Right lobe of liver (tissue), 4 donors: ENCODE measurements at regions not wholly inside any gene's neighbourhood (a gene's known extent, or its start where the extent isn't known, plus 50 kb on each side); places are given as distances from the start of the nearest gene placed in this dataset.
"Not testable (repeated sequence)": the region's sequence is repeated elsewhere in the genome, so short reads cannot be mapped to it uniquely, and the experiment has no call there.

Source experiments
- POLR2A ChIP-seq: fragments of 450-650 bp; IDR thresholded peaks from one replicate; pipeline ENCODE4 v1.6.1; 2017; ENCODE audit warnings: antibody characterized with exemption, mild to moderate bottlenecking
- TF ChIP-seq, protein P1 (sequence below), 4 donors: fragments of 200-600 bp in 3 of 4; fragments of 450-650 bp in 1 of 4; IDR thresholded peaks; one replicate each; pipeline versions ENCODE4 v1.5.1 to v1.8.0; 2016 to 2022; ENCODE audit warnings: antibody characterized with exemption in 4 of 4, mild to moderate bottlenecking in 2 of 4
- donor health status: DM: no; HTN: no; CAD: no.
- donor health status: DM: no; HTN: no; CAD: no.
- donor health status: DM: no; HTN: yes; CAD: no.

DNA sequence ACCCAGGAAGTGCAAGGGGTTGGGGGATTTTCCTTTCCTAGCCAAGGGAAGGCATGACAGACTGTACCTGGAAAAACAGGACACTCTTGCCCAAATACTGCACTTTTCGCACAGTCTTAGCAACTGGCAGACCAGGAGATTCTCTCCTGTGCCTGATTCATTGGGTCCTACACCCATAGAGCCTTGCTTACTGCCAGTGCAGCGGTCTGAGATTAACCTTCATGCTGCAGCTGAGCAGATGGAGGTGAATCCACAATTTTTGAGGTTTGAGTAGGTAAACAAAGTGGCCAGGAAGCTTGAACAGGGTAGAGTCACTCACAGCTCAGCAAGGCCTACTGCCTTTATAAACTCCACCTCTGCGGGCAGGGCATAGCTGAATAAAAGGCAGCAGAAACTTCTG is 1497.6 kb downstream of the FOXD4L5 start:
- TF ChIP-seq, protein P1, sequence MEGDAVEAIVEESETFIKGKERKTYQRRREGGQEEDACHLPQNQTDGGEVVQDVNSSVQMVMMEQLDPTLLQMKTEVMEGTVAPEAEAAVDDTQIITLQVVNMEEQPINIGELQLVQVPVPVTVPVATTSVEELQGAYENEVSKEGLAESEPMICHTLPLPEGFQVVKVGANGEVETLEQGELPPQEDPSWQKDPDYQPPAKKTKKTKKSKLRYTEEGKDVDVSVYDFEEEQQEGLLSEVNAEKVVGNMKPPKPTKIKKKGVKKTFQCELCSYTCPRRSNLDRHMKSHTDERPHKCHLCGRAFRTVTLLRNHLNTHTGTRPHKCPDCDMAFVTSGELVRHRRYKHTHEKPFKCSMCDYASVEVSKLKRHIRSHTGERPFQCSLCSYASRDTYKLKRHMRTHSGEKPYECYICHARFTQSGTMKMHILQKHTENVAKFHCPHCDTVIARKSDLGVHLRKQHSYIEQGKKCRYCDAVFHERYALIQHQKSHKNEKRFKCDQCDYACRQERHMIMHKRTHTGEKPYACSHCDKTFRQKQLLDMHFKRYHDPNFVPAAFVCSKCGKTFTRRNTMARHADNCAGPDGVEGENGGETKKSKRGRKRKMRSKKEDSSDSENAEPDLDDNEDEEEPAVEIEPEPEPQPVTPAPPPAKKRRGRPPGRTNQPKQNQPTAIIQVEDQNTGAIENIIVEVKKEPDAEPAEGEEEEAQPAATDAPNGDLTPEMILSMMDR (IDR thresholded peaks at IDR 0.05): not testable (repeated sequence)
- not testable (repeated sequence) for TF ChIP-seq POLR2A
